ENCODE measurements at regions not wholly inside any gene's neighbourhood (a gene's known extent, or its start where the extent isn't known, plus 50 kb on each side); places are given as distances from the start of the nearest gene placed in this dataset.
"Not testable (repeated sequence)": the region's sequence is repeated elsewhere in the genome, so short reads cannot be mapped to it uniquely, and the experiment has no call there.

DNA sequence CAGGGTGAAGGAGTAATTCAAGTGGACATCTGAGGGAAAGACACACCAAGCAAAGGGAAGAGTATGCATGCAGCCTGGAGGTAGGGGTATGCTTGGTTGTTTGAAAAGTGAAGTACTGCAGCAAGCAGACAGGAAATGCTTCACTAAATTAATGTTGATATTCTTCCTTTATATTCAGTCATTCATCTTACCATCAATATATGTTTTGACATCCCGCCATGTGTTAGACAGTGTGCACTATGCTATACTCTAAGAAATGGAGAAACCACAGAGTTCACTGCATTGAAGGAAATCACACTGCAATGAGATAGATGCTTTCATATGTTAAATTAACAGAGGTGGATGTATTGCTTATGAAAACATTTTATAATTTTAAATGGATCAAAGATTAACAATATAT is 82.9 kb downstream of the HSPA13 start:
- no peak for DNase-seq (ENCODE audit: low spot score)
- no peaks in the 10 kb centered on the region for H3K9me3 Mint-ChIP-seq (ENCODE audit: unreplicated experiment)
- no peaks in the 10 kb centered on the region for H3K36me3 Mint-ChIP-seq (ENCODE audit: low read depth, unreplicated experiment)
- no peak overlapping the region for H3K27ac Mint-ChIP-seq (ENCODE audit: unreplicated experiment)
- no peak overlapping the region for H3K4me3 Mint-ChIP-seq (ENCODE audit: unreplicated experiment)
- H3K4me1 Mint-ChIP-seq (ENCODE audit: unreplicated experiment): peaks cover 8% of the 10 kb centered on the region
- H3K27me3 Mint-ChIP-seq (ENCODE audit: unreplicated experiment): no peaks in the 10 kb centered on the region
- TF ChIP-seq, protein P1, sequence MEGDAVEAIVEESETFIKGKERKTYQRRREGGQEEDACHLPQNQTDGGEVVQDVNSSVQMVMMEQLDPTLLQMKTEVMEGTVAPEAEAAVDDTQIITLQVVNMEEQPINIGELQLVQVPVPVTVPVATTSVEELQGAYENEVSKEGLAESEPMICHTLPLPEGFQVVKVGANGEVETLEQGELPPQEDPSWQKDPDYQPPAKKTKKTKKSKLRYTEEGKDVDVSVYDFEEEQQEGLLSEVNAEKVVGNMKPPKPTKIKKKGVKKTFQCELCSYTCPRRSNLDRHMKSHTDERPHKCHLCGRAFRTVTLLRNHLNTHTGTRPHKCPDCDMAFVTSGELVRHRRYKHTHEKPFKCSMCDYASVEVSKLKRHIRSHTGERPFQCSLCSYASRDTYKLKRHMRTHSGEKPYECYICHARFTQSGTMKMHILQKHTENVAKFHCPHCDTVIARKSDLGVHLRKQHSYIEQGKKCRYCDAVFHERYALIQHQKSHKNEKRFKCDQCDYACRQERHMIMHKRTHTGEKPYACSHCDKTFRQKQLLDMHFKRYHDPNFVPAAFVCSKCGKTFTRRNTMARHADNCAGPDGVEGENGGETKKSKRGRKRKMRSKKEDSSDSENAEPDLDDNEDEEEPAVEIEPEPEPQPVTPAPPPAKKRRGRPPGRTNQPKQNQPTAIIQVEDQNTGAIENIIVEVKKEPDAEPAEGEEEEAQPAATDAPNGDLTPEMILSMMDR (IDR thresholded peaks at IDR 0.05; ENCODE audit: unreplicated experiment): no peak

DNA sequence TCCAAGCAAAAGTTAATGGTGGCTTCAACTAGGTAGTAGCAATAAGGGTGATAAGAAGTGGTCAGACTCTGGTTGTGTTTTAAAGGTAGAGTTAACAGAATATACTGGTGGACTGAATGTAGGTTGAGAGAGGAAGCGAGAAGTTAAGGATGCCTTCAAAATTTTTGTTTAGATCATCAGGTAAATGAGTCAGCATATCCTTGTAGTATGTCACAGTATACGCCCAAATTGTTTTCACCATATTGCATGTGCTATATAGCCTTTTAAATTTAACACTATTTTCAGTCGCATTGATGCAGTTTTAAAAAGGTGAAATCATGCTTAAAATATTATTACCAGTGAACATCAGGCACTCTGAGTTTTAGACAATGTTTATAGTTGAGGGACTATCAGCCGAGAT is 74.6 kb downstream of the RBM11 start:
- Mint-ChIP-seq H3K4me1 (ENCODE audit: unreplicated experiment) (peaks cover 5% of the 10 kb centered on the region), H3K27me3 (ENCODE audit: unreplicated experiment) (no peaks in the 10 kb centered on the region), H3K9me3 (ENCODE audit: unreplicated experiment) (no peaks in the 10 kb centered on the region), H3K27ac (ENCODE audit: unreplicated experiment) (no peak overlapping the region), H3K4me3 (ENCODE audit: unreplicated experiment) (no peak overlapping the region), H3K36me3 (ENCODE audit: low read depth, unreplicated experiment) (no peaks in the 10 kb centered on the region)
- TF ChIP-seq, protein P1 (IDR thresholded peaks at IDR 0.05; ENCODE audit: unreplicated experiment): no peak
- DNase-seq (ENCODE audit: low spot score): no peak

DNA sequence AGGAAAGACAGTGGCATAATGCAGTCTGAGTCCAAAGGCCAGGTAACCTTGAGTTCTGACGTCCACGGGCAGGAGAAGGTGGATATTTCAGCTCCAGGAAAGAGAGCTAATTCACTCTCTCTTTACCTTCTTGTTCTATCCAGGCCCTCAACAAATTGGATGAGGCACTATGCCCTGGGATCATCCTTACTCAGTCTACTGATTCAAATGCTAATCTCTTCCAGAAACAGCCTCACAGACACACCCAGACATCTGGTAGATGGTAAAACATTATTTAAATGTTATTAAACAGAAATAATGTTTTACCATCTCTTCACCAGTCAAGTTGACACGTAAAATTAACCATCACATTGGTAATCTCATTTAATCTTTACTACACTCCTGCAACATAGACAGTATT is 73.0 kb downstream of the RBM11 start:
- no peaks in the 10 kb centered on the region for H3K36me3 Mint-ChIP-seq (ENCODE audit: low read depth, unreplicated experiment)
- H3K27me3 Mint-ChIP-seq (ENCODE audit: unreplicated experiment): no peaks in the 10 kb centered on the region
- no peak overlapping the region for H3K27ac Mint-ChIP-seq (ENCODE audit: unreplicated experiment)
- peaks cover 5% of the 10 kb centered on the region for H3K4me1 Mint-ChIP-seq (ENCODE audit: unreplicated experiment)
- no peaks in the 10 kb centered on the region for H3K9me3 Mint-ChIP-seq (ENCODE audit: unreplicated experiment)
- H3K4me3 Mint-ChIP-seq (ENCODE audit: unreplicated experiment): no peak overlapping the region
- DNase-seq (ENCODE audit: low spot score): no peak
- TF ChIP-seq, protein P1 (IDR thresholded peaks at IDR 0.05; ENCODE audit: unreplicated experiment): no peak

DNA sequence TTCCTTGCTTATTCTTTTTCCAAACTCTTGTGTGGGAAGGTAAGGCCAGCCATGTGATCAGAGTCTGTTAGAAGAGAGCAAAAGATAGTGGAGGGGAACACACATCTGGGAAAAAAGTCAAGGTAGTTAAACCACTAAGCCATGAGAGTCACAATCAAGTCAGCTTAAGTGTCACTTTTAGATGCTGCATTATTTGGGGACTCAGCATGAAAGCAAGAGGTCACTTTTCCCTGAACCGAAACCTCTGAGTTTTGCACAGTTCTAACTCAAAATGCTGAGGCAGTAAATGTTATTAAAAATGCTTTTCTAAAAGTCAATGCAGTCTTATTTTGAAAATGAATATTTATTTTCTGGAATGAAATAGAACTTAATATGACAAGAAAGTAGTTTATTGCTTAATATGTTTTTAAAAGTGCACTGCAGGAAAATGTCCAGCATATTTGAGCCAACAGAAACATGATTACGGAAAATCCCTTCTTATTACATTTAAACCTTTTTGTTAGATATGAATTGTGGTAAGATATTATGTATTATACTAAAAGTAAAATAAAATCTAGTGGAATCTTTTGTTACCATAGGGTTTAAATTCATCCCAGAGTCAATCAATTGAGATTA is 69.3 kb downstream of the RBM11 start:
- Mint-ChIP-seq H3K4me1 (ENCODE audit: unreplicated experiment) (peaks cover 5% of the 10 kb centered on the region), H3K27me3 (ENCODE audit: unreplicated experiment) (no peaks in the 10 kb centered on the region), H3K36me3 (ENCODE audit: low read depth, unreplicated experiment) (no peaks in the 10 kb centered on the region), H3K27ac (ENCODE audit: unreplicated experiment) (no peak overlapping the region), H3K4me3 (ENCODE audit: unreplicated experiment) (no peak overlapping the region), H3K9me3 (ENCODE audit: unreplicated experiment) (no peaks in the 10 kb centered on the region)
- DNase-seq (ENCODE audit: low spot score): no peak
- TF ChIP-seq, protein P1 (IDR thresholded peaks at IDR 0.05; ENCODE audit: unreplicated experiment): no peak

DNA sequence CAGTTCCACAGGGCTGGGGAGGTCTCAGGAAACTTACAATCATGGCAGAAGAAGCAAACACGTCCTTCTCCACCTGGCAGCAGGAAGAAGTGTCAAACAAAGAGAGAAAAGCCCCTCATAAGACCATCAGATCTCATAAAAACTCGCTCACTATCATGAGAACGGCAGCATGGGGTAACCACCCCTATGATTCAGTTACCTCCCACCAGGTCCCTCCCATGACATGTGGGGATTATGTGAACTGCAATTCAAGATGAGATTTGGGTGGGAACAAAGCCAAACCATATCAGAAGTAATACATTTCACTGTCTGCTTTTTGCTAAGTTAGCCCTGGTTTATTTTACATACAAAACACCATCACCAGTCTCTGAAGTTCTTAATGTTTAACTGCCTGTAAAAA is 68.5 kb downstream of the RBM11 start:
- Mint-ChIP-seq H3K27me3 (ENCODE audit: unreplicated experiment) (no peaks in the 10 kb centered on the region), H3K9me3 (ENCODE audit: unreplicated experiment) (no peaks in the 10 kb centered on the region), H3K27ac (ENCODE audit: unreplicated experiment) (no peak overlapping the region), H3K4me1 (ENCODE audit: unreplicated experiment) (no peaks in the 10 kb centered on the region), H3K4me3 (ENCODE audit: unreplicated experiment) (no peak overlapping the region), H3K36me3 (ENCODE audit: low read depth, unreplicated experiment) (no peaks in the 10 kb centered on the region)
- TF ChIP-seq, protein P1 (IDR thresholded peaks at IDR 0.05; ENCODE audit: unreplicated experiment): no peak
- DNase-seq (ENCODE audit: low spot score): no peak

DNA sequence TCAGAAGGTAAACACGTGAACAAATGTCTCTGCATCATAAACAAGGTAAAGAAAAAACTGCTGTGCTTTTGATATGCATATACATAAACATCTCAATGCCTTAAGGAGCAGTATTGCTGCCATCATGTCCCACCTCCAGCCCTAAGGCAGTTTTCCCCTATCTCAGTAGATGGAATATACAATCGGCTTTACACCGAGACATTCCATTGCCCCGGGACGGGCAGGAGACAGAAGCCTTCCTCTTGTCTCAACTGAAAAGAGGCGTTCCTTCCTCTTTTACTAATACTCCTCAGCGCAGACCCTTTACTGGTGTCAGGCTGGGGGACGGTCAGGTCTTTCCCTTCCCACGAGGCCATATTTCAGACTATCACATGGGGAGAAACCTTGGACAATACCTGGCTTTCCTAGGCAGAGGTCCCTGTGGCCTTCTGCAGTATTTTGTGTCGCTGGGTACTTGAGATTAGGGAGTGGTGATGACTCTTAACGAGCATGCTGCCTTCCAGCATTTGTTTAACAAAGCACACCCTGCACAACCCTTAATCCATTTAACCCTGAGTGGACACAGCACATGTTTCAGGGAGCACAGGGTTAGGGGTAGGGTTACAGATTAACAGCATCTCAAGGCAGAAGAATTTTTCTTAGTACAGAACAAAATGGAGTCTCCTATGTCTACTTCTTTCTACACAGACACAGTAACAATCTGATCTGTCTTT is 65.4 kb downstream of the RBM11 start:
- not testable (repeated sequence) for H3K36me3 Mint-ChIP-seq (ENCODE audit: low read depth, unreplicated experiment); H3K27me3 Mint-ChIP-seq (ENCODE audit: unreplicated experiment); H3K4me1 Mint-ChIP-seq (ENCODE audit: unreplicated experiment); H3K27ac Mint-ChIP-seq (ENCODE audit: unreplicated experiment); DNase-seq (ENCODE audit: low spot score); H3K9me3 Mint-ChIP-seq (ENCODE audit: unreplicated experiment); H3K4me3 Mint-ChIP-seq (ENCODE audit: unreplicated experiment)

Measured in endothelial cell (in vitro differentiated cells).